ENCODE measurements at regions not wholly inside any gene's neighbourhood (a gene's known extent, or its start where the extent isn't known, plus 50 kb on each side); places are given as distances from the start of the nearest gene placed in this dataset.

- no peak for TF ChIP-seq EZH2 (conservative IDR thresholded peaks at IDR 0.05; ENCODE audit: low read depth, low read length)
- TF ChIP-seq, protein P1, sequence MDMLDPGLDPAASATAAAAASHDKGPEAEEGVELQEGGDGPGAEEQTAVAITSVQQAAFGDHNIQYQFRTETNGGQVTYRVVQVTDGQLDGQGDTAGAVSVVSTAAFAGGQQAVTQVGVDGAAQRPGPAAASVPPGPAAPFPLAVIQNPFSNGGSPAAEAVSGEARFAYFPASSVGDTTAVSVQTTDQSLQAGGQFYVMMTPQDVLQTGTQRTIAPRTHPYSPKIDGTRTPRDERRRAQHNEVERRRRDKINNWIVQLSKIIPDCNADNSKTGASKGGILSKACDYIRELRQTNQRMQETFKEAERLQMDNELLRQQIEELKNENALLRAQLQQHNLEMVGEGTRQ (IDR thresholded peaks at IDR 0.05; ENCODE audit: low read depth, low read length) = no peak
- TF ChIP-seq, protein P1 (CRISPR knock-in tag; IDR thresholded peaks at IDR 0.05; ENCODE audit: borderline replicate concordance) = no peak
- TF ChIP-seq ELF3 (CRISPR knock-in tag; IDR thresholded peaks at IDR 0.05) = no peak
- no peak for TF ChIP-seq RAD21 (CRISPR knock-in tag; IDR thresholded peaks at IDR 0.05)
- no peak for TF ChIP-seq CTCF (CRISPR knock-in tag; IDR thresholded peaks at IDR 0.05)
- TF ChIP-seq ZNF609 (CRISPR knock-in tag; IDR thresholded peaks at IDR 0.05; ENCODE audit: borderline replicate concordance) = no peak
- no peak for TF ChIP-seq NCOA2 (CRISPR knock-in tag; IDR thresholded peaks at IDR 0.05)
- TF ChIP-seq ISX (CRISPR knock-in tag; conservative IDR thresholded peaks at IDR 0.05) = no peak
- no peak for TF ChIP-seq ZNF605 (CRISPR knock-in tag; IDR thresholded peaks at IDR 0.05)
- TF ChIP-seq, protein P2, sequence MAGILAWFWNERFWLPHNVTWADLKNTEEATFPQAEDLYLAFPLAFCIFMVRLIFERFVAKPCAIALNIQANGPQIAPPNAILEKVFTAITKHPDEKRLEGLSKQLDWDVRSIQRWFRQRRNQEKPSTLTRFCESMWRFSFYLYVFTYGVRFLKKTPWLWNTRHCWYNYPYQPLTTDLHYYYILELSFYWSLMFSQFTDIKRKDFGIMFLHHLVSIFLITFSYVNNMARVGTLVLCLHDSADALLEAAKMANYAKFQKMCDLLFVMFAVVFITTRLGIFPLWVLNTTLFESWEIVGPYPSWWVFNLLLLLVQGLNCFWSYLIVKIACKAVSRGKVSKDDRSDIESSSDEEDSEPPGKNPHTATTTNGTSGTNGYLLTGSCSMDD (CRISPR knock-in tag; IDR thresholded peaks at IDR 0.05) = no peak
- no peak for TF ChIP-seq ZNF772 (CRISPR knock-in tag; IDR thresholded peaks at IDR 0.05)
These were observed 225.1 kb downstream of the BCAT1 start for GRCh38 chr12:24723759-24724158.

All from HepG2 (cell line).